ENCODE measurements at regions not wholly inside any gene's neighbourhood (a gene's known extent, or its start where the extent isn't known, plus 50 kb on each side); places are given as distances from the start of the nearest gene placed in this dataset.
A peak's percentile ranks its signal among the peaks of the same experiment; 100 is the strongest.

DNA sequence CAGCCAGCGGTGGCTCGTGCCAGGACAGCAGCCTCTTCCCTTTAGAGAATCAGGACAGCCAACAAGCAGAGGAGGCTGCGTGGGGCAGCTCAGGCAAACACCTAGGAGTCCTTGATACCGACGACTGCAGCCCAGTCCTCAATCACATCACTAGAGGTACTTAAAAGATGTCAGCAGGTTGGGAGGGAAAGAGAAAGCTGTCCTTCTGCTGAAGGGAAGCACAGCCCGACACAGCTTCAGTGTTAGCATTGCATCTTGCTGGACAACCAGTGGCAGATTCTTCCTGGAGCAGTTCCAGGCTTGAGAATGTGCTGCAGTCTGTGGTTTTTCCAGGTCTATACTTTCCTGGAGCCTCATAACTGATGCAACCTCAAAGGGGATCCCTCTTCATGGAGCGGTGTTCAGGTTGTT is 230.5 kb downstream of the SYK start:
- Mint-ChIP-seq H3K4me3 (no peak overlapping the region), H3K27ac (ENCODE audit: low read depth) (no peak overlapping the region), H3K4me1 (peaks cover 3% of the 10 kb centered on the region), H3K27me3 (peaks cover 30% of the 10 kb centered on the region), H3K36me3 (ENCODE audit: insufficient read depth) (no peaks in the 10 kb centered on the region), H3K9me3 (no peaks in the 10 kb centered on the region)
- no peak for DNase-seq (ENCODE audit: low spot score in 2 of 2)
- no peak for ATAC-seq (replicated peaks; ENCODE audit: extremely low read depth, poor library complexity, severe bottlenecking)

DNA sequence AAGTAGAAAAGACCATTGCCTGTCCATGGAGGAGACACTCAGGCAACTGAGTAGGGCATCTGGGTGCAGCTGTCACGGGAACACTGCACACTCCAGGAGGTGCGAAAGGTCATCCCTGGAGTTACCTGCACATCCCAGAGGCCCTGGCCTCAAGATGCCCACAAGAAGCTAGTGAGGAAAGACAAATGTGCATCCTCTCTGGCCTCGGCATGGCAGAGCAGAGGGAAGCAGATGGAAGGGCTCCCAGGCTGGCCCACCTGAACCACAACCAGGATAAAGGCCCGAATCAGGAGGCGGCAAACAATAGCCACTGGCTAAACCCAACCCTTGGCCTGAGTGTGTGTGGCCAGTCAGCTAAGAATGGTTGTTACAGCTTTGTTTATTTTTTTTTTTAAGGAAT is 231.7 kb downstream of the SYK start:
- ATAC-seq (replicated peaks; ENCODE audit: extremely low read depth, poor library complexity, severe bottlenecking), result no peak
- Mint-ChIP-seq H3K4me1 (peaks cover 11% of the 10 kb centered on the region), H3K27ac (ENCODE audit: low read depth) (no peak overlapping the region), H3K9me3 (no peaks in the 10 kb centered on the region), H3K36me3 (ENCODE audit: insufficient read depth) (no peaks in the 10 kb centered on the region), H3K27me3 (peaks cover 28% of the 10 kb centered on the region), H3K4me3 (no peak overlapping the region)
- no peak for DNase-seq (ENCODE audit: low spot score in 2 of 2)

DNA sequence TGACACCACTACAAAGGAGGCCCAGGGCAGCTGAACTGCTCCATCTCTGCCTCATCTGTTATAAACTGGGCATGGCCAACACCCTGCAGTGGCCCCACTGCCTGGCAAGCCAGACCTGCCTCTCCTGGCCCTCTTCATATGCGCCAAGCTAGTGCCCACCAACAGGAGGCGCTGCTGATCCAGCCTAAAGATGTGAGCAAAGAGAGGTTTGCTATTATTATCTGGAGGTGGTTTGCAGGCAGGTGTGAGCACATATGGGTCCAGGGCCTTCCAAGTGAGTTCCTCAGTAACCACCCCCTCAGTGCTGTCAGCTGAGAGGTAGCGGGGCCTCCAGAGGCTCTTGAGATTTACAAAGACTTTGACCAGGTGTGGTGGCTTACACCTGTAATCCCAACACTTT is 232.2 kb downstream of the SYK start:
- Mint-ChIP-seq H3K9me3 (no peaks in the 10 kb centered on the region), H3K4me1 (peaks cover 11% of the 10 kb centered on the region), H3K27me3 (peaks cover 23% of the 10 kb centered on the region), H3K27ac (ENCODE audit: low read depth) (no peak overlapping the region), H3K4me3 (no peak overlapping the region), H3K36me3 (ENCODE audit: insufficient read depth) (no peaks in the 10 kb centered on the region)
- DNase-seq (ENCODE audit: low spot score in 2 of 2), result peak; percentile 58
- peak; percentile 42 for ATAC-seq (replicated peaks; ENCODE audit: extremely low read depth, poor library complexity, severe bottlenecking)

DNA sequence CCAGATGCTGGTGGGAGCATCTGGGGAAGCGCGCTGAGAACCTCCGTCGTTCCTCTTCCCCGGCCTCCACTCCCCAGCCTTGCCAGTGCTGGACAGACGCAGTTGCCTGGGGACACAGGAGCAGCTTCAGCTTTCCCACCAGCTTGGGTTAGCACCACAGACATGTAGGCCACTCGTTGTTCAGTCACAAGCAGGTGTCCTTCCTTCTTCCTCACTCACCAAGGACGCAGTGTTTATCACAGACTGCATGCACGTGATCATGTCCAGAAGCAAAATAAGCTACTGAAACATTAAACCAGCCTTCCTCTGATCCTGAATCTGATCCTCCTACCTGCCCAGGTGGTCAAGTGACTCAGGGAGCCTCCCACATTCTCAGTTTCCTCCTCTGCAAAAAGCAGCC is 232.9 kb downstream of the SYK start:
- H3K9me3 Mint-ChIP-seq, result no peaks in the 10 kb centered on the region
- no peak overlapping the region for H3K4me3 Mint-ChIP-seq
- peaks cover 16% of the 10 kb centered on the region for H3K27me3 Mint-ChIP-seq
- peaks cover 11% of the 10 kb centered on the region for H3K4me1 Mint-ChIP-seq
- H3K36me3 Mint-ChIP-seq (ENCODE audit: insufficient read depth), result no peaks in the 10 kb centered on the region
- no peak for ATAC-seq (replicated peaks; ENCODE audit: extremely low read depth, poor library complexity, severe bottlenecking)
- DNase-seq (ENCODE audit: low spot score in 2 of 2), result no peak
- no peak overlapping the region for H3K27ac Mint-ChIP-seq (ENCODE audit: low read depth)

DNA sequence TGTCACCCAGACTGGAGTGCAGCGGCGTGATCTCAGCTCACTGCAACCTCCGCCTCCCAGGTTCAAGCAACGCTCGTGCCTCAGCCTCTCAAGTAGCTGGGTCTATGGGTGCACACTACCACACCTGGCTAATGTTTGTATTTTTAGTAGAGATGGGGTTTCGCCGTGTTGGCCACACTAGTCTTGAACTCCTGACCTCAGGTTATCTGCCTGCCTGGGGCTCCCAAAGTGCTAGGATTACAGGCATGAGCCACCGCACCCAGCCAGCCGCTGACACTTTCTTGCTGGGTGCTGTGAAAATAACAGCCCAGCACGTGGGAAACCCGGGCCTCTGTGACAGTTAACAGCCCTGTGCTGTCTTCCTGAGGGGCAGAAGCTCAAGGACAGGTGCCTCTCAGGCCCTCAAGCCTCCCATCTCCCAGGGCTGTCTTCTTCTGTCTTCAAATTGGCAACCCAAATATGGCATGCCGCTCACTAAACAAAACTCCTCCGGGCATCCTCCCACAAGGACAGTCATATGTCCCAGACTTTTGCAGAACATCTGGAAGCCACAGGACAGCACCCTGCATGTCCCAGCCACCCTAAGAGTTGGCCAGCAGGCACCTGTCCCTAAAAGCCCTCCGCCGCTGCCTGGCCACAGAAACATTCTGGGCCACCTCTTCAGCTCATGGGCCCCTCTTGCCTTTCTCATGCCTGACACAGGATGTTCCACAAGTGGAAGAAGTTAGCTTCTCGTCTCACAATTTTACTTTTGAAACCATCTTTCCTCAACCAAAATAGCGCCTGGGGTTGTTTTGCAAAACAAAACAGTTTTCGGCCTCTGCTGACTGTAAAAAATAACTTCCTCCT is 233.6 kb downstream of the SYK start:
- no peak overlapping the region for H3K27ac Mint-ChIP-seq (ENCODE audit: low read depth)
- no peaks in the 10 kb centered on the region for H3K9me3 Mint-ChIP-seq
- DNase-seq (ENCODE audit: low spot score in 2 of 2) (no peak), ATAC-seq (replicated peaks; ENCODE audit: extremely low read depth, poor library complexity, severe bottlenecking) (no peak)
- H3K27me3 Mint-ChIP-seq, result peaks cover 15% of the 10 kb centered on the region
- peaks cover 11% of the 10 kb centered on the region for H3K4me1 Mint-ChIP-seq
- no peaks in the 10 kb centered on the region for H3K36me3 Mint-ChIP-seq (ENCODE audit: insufficient read depth)
- no peak overlapping the region for H3K4me3 Mint-ChIP-seq

DNA sequence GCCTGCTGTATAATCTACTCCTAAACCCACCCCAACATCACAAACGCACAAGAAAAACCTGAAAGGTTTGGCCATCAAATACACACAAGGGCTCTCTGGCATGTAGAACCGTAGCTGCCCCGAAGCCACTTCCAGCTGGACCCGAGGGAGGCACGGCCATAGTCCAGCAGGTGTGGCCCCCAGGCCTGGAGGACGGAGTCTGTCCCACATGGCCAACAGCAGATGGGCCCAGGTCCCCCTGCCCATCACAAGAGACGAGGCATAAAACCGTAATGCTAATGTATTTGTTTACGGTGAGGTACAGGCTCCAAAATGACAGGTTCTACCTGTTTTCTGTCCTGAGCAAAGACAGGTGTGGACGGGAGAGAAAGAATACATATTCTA is 234.2 kb downstream of the SYK start:
- Mint-ChIP-seq H3K4me3 (no peak overlapping the region), H3K36me3 (ENCODE audit: insufficient read depth) (no peaks in the 10 kb centered on the region), H3K9me3 (no peaks in the 10 kb centered on the region), H3K27me3 (peaks cover 13% of the 10 kb centered on the region), H3K4me1 (peaks cover 11% of the 10 kb centered on the region), H3K27ac (ENCODE audit: low read depth) (no peak overlapping the region)
- DNase-seq (ENCODE audit: low spot score in 2 of 2), result no peak
- ATAC-seq (replicated peaks; ENCODE audit: extremely low read depth, poor library complexity, severe bottlenecking), result no peak

DNA sequence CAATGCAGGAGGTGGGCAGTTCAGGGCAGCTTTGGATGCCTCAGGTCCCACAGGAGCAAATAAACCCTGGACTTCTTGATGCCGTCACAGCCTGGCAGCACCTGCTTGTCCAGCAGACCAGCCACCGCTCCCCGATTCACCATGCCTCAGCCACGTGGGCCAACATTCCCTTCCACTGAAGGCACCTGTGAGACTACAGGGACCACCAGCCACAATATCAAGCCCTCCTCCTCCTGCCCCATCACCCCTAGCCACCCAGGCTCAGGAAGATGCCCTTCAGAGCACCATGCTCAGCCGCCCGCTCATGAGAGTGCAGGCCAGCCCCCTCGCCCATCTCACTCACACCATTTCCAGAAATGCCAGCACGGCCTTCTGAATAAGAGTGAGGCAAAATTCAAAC is 234.7 kb downstream of the SYK start:
- no peak overlapping the region for H3K27ac Mint-ChIP-seq (ENCODE audit: low read depth)
- H3K27me3 Mint-ChIP-seq, result peaks cover 8% of the 10 kb centered on the region
- DNase-seq (ENCODE audit: low spot score in 2 of 2) (no peak), ATAC-seq (replicated peaks; ENCODE audit: extremely low read depth, poor library complexity, severe bottlenecking) (no peak)
- H3K36me3 Mint-ChIP-seq (ENCODE audit: insufficient read depth), result no peaks in the 10 kb centered on the region
- peaks cover 11% of the 10 kb centered on the region for H3K4me1 Mint-ChIP-seq
- H3K4me3 Mint-ChIP-seq, result no peak overlapping the region
- H3K9me3 Mint-ChIP-seq, result no peaks in the 10 kb centered on the region

DNA sequence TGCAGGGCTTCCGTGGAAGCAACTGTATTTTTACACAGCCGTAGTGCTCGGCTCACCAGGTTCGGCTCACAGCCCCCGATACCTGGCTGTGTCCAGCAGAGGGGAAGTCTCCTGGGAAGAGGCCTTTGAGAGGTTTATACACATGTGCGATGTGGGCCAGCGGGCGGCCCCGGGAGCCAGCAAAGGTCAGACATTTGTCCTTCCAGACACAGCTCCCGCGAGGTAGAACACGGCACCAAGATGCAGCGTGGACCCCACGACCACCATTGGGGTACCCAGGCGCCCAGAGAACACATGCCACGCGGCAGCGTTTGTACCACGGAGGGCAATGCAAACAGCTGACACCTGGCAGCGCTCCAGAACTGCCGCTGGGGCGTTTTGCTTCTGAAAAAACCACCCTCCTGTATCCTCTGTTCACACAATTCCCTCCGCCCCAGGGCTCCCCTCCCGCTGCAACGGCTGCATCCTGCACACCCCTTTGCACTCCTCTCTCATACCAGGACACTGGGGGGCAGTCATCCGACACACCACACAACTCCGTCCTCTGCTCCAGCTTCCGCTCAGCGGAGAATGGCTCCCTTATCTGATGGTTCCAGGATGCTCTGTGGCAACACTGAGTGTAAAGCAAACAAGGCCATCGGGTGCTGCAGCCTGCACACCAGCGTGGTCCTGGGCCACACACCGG is 235.3 kb downstream of the SYK start:
- H3K4me3 Mint-ChIP-seq, result no peak overlapping the region
- H3K9me3 Mint-ChIP-seq, result no peaks in the 10 kb centered on the region
- DNase-seq (ENCODE audit: low spot score in 2 of 2) (peak; percentile 29 to 38), ATAC-seq (replicated peaks; ENCODE audit: extremely low read depth, poor library complexity, severe bottlenecking) (peak; percentile 74)
- H3K4me1 Mint-ChIP-seq, result peaks cover 11% of the 10 kb centered on the region
- H3K27ac Mint-ChIP-seq (ENCODE audit: low read depth), result no peak overlapping the region
- peaks cover 1% of the 10 kb centered on the region for H3K27me3 Mint-ChIP-seq
- H3K36me3 Mint-ChIP-seq (ENCODE audit: insufficient read depth), result no peaks in the 10 kb centered on the region

DNA sequence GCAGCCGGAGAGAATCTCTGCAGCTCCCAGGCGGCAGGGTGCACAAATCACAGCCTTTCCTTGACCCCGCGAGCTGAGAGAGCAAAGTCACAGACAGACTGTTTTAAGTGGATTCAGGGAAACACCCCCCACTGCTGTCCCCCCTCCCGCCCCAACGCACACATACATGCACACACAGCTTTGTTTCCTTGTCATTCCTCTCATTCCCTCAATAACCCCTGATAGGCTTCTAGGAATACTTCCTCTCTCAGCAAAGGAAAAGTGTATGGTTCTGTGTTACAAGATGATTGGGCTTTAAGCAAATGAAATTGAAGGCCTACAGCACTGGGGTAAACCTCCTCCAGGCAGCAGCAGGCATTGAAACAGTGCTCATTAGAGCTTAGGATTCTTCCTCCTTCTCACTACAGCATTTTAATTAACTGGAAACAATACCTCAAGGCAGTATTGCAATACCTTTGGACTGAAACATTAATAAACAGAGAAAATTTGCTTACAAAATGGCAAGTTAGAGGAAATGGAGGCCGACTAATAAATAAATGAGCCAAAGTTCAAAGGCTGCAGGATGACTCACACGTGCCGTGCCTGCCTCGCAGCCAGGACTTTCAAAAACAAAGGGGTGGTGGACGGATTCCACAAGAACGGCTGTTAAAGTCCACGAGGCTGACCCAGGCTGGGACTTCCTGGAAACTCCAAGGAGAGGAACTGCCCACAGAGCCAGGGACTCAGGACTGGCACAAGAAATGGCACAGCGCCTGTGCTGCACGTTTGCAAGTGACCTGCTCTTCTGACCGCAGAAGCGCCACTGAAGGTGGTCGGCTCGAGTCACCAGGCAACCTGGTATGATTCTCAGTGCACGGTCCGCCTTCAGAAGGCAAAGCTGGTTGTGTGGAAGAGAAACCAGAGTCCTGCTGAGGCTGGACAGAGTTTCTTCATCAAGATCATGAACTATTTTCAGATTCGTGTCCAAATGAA is 236.2 kb downstream of the SYK start:
- H3K4me1 Mint-ChIP-seq, result peaks cover 11% of the 10 kb centered on the region
- DNase-seq (ENCODE audit: low spot score in 2 of 2) (no peak), ATAC-seq (replicated peaks; ENCODE audit: extremely low read depth, poor library complexity, severe bottlenecking) (no peak)
- H3K4me3 Mint-ChIP-seq, result no peak overlapping the region
- no peaks in the 10 kb centered on the region for H3K27me3 Mint-ChIP-seq
- no peak overlapping the region for H3K27ac Mint-ChIP-seq (ENCODE audit: low read depth)
- H3K9me3 Mint-ChIP-seq, result no peaks in the 10 kb centered on the region
- H3K36me3 Mint-ChIP-seq (ENCODE audit: insufficient read depth), result no peaks in the 10 kb centered on the region

DNA sequence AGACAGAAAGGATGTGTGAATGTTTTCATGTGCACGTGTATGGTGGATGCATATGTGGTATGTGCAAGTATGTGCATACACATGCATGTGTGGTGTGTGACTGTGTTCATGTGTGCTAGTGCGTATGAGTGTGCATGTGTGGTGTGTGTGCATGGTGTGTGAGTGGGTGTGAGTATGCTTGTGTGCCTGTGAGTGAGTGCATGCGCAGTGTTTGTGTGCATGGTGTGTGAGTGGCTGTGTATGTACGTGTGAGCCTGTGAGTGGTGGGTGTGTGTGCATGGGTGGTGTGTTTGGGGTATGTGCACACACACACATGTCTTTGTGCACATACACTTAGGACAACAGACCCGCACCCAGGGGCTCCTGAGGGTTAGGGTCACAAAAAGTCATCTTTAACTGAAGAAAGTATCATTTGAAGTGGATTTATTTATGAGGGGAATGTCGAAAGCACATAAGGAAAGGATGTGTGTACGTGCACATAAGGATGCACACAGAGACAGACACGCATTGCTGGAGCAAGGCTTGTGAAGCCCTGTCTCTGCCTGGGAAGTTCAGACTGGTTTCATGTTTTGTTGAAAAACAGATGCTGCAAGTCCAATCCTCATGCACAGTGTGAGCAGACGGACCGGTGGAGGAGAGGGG is 237.0 kb downstream of the SYK start:
- peaks cover 11% of the 10 kb centered on the region for H3K4me1 Mint-ChIP-seq
- ATAC-seq (replicated peaks; ENCODE audit: extremely low read depth, poor library complexity, severe bottlenecking) (no peak), DNase-seq (ENCODE audit: low spot score in 2 of 2) (no peak)
- H3K36me3 Mint-ChIP-seq (ENCODE audit: insufficient read depth), result no peaks in the 10 kb centered on the region
- H3K27ac Mint-ChIP-seq (ENCODE audit: low read depth), result no peak overlapping the region
- H3K9me3 Mint-ChIP-seq, result no peaks in the 10 kb centered on the region
- no peak overlapping the region for H3K4me3 Mint-ChIP-seq
- H3K27me3 Mint-ChIP-seq, result peaks cover 6% of the 10 kb centered on the region

DNA sequence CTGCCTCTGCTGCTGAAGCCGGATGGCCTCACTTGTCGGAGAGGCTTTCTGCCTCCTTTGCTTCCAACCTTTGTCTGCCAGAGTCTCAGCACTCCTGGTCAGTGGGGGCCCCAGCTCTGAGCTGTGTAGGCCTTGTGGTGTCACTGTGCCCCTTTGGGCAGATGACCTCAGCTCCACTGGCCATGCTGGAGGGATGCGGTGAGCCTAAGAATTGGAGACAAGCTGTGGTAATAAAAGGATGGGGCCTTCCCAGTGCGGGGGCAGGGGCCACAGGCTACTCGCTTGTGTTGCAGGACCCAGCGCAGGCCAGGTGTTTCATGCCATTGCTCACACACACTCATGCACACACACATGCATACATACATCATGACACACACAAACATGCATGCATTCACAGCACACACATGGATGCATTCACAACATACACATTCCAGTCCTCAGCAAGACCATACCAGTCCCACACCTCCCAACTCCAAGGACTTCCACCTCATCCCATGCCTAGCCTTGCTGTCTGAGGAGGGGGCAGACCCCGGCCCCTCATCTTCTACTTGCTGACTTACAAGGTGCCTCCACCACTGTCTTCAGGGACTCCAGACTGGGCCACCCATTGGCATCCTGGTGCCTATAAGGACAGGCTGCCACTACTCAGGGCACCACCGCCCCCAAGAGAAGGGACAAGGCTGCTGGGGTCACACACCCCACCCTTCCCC is 237.7 kb downstream of the SYK start:
- Mint-ChIP-seq H3K27ac (ENCODE audit: low read depth) (no peak overlapping the region), H3K4me1 (peaks cover 11% of the 10 kb centered on the region), H3K9me3 (no peaks in the 10 kb centered on the region), H3K36me3 (ENCODE audit: insufficient read depth) (no peaks in the 10 kb centered on the region), H3K27me3 (peaks cover 13% of the 10 kb centered on the region), H3K4me3 (no peak overlapping the region)
- ATAC-seq (replicated peaks; ENCODE audit: extremely low read depth, poor library complexity, severe bottlenecking) (no peak), DNase-seq (ENCODE audit: low spot score in 2 of 2) (no peak)

DNA sequence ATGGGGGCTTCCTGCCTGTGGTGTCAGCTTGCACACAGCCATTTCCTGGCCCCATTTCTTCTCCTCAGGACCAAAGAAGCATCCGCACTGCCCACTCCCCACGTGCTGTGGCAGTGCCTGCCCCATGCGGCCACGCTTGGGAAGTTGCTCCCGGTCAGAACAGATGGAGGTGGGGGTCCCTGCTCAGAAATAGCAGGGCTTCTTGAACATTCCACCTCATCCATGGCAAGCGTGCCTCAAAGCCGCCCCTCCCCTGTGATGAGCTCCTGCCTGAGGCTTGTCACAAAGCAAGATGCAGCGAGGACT is 238.2 kb downstream of the SYK start:
- Mint-ChIP-seq H3K4me3 (no peak overlapping the region), H3K27ac (ENCODE audit: low read depth) (no peak overlapping the region), H3K36me3 (ENCODE audit: insufficient read depth) (no peaks in the 10 kb centered on the region), H3K9me3 (no peaks in the 10 kb centered on the region), H3K4me1 (peaks cover 11% of the 10 kb centered on the region), H3K27me3 (peaks cover 18% of the 10 kb centered on the region)
- no peak for DNase-seq (ENCODE audit: low spot score in 2 of 2)
- ATAC-seq (replicated peaks; ENCODE audit: extremely low read depth, poor library complexity, severe bottlenecking), result no peak

Data from central memory CD8-positive, alpha-beta T cell (primary cell).